GM19328 (cell line): ENCODE measurements at regions not wholly inside any gene's neighbourhood (a gene's known extent, or its start where the extent isn't known, plus 50 kb on each side); places are given as distances from the start of the nearest gene placed in this dataset.

Experiments
- ATAC-seq: cut with Tn5 transposase; IDR thresholded peaks from one replicate; pipeline ENCODE4 v1.9.1; 2021; ENCODE audit warnings: mild to moderate bottlenecking, moderate library complexity; ENCODE audit not compliant: unreplicated experiment

GRCh38 chr22:48278620-48279460 lies 1516.4 kb downstream of the TBC1D22A start:
- ATAC-seq: no peak

GRCh38 chr22:48277868-48278581 lies 1515.6 kb downstream of the TBC1D22A start:
- ATAC-seq: no peak

- no peak for ATAC-seq
Observed at GRCh38 chr22:48276994-48277867, 1514.8 kb downstream of the TBC1D22A start.

GRCh38 chr22:48275412-48275811 lies 1513.0 kb downstream of the TBC1D22A start:
- ATAC-seq: no peak

GRCh38 chr22:48270731-48271130 lies 1508.3 kb downstream of the TBC1D22A start:
- ATAC-seq: no peak

- no peak for ATAC-seq
Observed at GRCh38 chr22:48268771-48269552, 1506.5 kb downstream of the TBC1D22A start.

- ATAC-seq: no peak
Observed at GRCh38 chr22:48268293-48268692, 1505.8 kb downstream of the TBC1D22A start.

- ATAC-seq: no peak
Observed at GRCh38 chr22:48267681-48268080, 1505.2 kb downstream of the TBC1D22A start.

- ATAC-seq: no peak
Observed at GRCh38 chr22:48265000-48265625, 1502.7 kb downstream of the TBC1D22A start.

GRCh38 chr22:48264586-48264985 lies 1502.1 kb downstream of the TBC1D22A start:
- ATAC-seq: no peak

GRCh38 chr22:48263791-48264351 lies 1501.4 kb downstream of the TBC1D22A start:
- no peak for ATAC-seq

- ATAC-seq: no peak
Observed at GRCh38 chr22:48263431-48263765, 1500.9 kb downstream of the TBC1D22A start.

GRCh38 chr22:48262596-48263430 lies 1500.4 kb downstream of the TBC1D22A start:
- ATAC-seq: no peak

- ATAC-seq: no peak
Observed at GRCh38 chr22:48261706-48262105, 1499.3 kb downstream of the TBC1D22A start.

- no peak for ATAC-seq
Observed at GRCh38 chr22:48261048-48261621, 1498.7 kb downstream of the TBC1D22A start.

- no peak for ATAC-seq
Observed at GRCh38 chr22:48259991-48260670, 1497.7 kb downstream of the TBC1D22A start.

- no peak for ATAC-seq
Observed at GRCh38 chr22:48258811-48259210, 1496.4 kb downstream of the TBC1D22A start.
